HK-2 (cell line): ENCODE measurements at regions not wholly inside any gene's neighbourhood (a gene's known extent, or its start where the extent isn't known, plus 50 kb on each side); places are given as distances from the start of the nearest gene placed in this dataset.
A peak's percentile ranks its signal among the peaks of the same experiment; 100 is the strongest.
"Not testable (repeated sequence)": the region's sequence is repeated elsewhere in the genome, so short reads cannot be mapped to it uniquely, and the experiment has no call there.

Source experiments
- DNase-seq: peaks from one replicate; pipeline ENCODE4 v3.0.0-alpha.2; 2018; ENCODE audit not compliant: unreplicated experiment

GRCh38 chrX:143935601-143936000 is 51.7 kb downstream of the UBE2NL start:
- DNase-seq: no peak

- no peak for DNase-seq
These were observed 56.2 kb downstream of the UBE2NL start for GRCh38 chrX:143940119-143940518.

- no peak for DNase-seq
These were observed 61.3 kb downstream of the UBE2NL start for GRCh38 chrX:143945171-143945570.

GRCh38 chrX:143964549-143964948 is 80.7 kb downstream of the UBE2NL start:
- DNase-seq: no peak

GRCh38 chrX:143988356-143988755 is 104.5 kb downstream of the UBE2NL start:
- peak; percentile 5 for DNase-seq

- DNase-seq: no peak
These were observed 110.3 kb downstream of the UBE2NL start for GRCh38 chrX:143994206-143994605.

- no peak for DNase-seq
These were observed 114.4 kb downstream of the UBE2NL start for GRCh38 chrX:143998261-143998660.

- DNase-seq: no peak
These were observed 122.9 kb downstream of the UBE2NL start for GRCh38 chrX:144006811-144007210.

GRCh38 chrX:144040793-144041192 is 156.9 kb downstream of the UBE2NL start:
- no peak for DNase-seq

GRCh38 chrX:144042271-144042670 is 158.4 kb downstream of the UBE2NL start:
- DNase-seq: no peak

- DNase-seq: no peak
These were observed 191.6 kb downstream of the UBE2NL start for GRCh38 chrX:144075432-144075831.

GRCh38 chrX:144082237-144082636 is 198.4 kb downstream of the UBE2NL start:
- DNase-seq: not testable (repeated sequence)

- not testable (repeated sequence) for DNase-seq
These were observed 205.8 kb downstream of the UBE2NL start for GRCh38 chrX:144089674-144090073.

GRCh38 chrX:144092116-144092515 is 208.2 kb downstream of the UBE2NL start:
- not testable (repeated sequence) for DNase-seq

- not testable (repeated sequence) for DNase-seq
These were observed 235.6 kb downstream of the UBE2NL start for GRCh38 chrX:144119490-144119889.

- not testable (repeated sequence) for DNase-seq
These were observed 237.7 kb downstream of the UBE2NL start for GRCh38 chrX:144121566-144121965.

GRCh38 chrX:144127570-144128169 is 243.8 kb downstream of the UBE2NL start:
- not testable (repeated sequence) for DNase-seq

GRCh38 chrX:144129511-144129910 is 245.6 kb downstream of the UBE2NL start:
- DNase-seq: not testable (repeated sequence)

- not testable (repeated sequence) for DNase-seq
These were observed 246.6 kb downstream of the UBE2NL start for GRCh38 chrX:144130507-144130906.

- DNase-seq: not testable (repeated sequence)
These were observed 247.2 kb downstream of the UBE2NL start for GRCh38 chrX:144131080-144131479.

GRCh38 chrX:144134448-144135119 is 250.7 kb downstream of the UBE2NL start:
- not testable (repeated sequence) for DNase-seq

GRCh38 chrX:144154474-144154873 is 270.6 kb downstream of the UBE2NL start:
- not testable (repeated sequence) for DNase-seq

- DNase-seq: not testable (repeated sequence)
These were observed 301.3 kb downstream of the UBE2NL start for GRCh38 chrX:144185197-144185596.
